A172 (cell line): ENCODE measurements at regions not wholly inside any gene's neighbourhood (a gene's known extent, or its start where the extent isn't known, plus 50 kb on each side); places are given as distances from the start of the nearest gene placed in this dataset.

ENCODE experiments used
- DNase-seq: peaks from one replicate; pipeline ENCODE4 v3.0.0-alpha.2; 2015; ENCODE audit warnings: low spot score

- no peak for DNase-seq
Measured at GRCh38 chr5:84480873-84481637, 96.4 kb upstream of the EDIL3 start.

- peak; percentile 4 for DNase-seq
Measured at GRCh38 chr5:84478603-84479002, 93.9 kb upstream of the EDIL3 start.

GRCh38 chr5:84477485-84477884 lies 92.8 kb upstream of the EDIL3 start:
- no peak for DNase-seq

- no peak for DNase-seq
Measured at GRCh38 chr5:84474126-84474525, 89.4 kb upstream of the EDIL3 start.

- no peak for DNase-seq
Measured at GRCh38 chr5:84453405-84453804, 68.7 kb upstream of the EDIL3 start.

- no peak for DNase-seq
Measured at GRCh38 chr5:84450617-84451414, 66.1 kb upstream of the EDIL3 start.

GRCh38 chr5:84445049-84445685 lies 60.5 kb upstream of the EDIL3 start:
- DNase-seq: no peak

- no peak for DNase-seq
Measured at GRCh38 chr5:84438456-84438855, 53.8 kb upstream of the EDIL3 start.

GRCh38 chr5:84437673-84438315 lies 53.1 kb upstream of the EDIL3 start:
- peak; percentile 89 for DNase-seq

- DNase-seq: peak; percentile 27
Measured at GRCh38 chr5:84436866-84437265, 52.2 kb upstream of the EDIL3 start.

GRCh38 chr5:84435861-84436346 lies 51.2 kb upstream of the EDIL3 start:
- DNase-seq: peak; percentile 95
